ENCODE measurements at regions not wholly inside any gene's neighbourhood (a gene's known extent, or its start where the extent isn't known, plus 50 kb on each side); places are given as distances from the start of the nearest gene placed in this dataset.

DNA sequence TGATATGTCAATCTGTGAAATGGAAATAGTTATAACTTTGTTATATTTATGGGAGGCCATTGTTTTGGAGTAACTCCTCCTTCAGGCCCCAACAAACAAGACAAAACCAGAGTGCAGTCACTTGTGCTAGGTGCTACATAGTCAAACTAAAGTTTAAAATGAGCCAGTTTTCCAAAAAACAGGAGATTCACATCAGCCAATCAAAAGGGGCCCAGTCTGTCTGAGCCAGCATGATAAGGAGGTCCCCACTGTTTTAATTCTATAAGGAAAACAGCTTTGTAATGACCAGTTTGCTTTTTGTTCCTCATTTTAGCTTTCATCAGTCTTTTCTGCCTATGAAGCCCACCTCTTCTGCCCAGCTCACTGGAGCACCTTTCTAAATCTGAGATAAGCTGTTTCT lies 94.7 kb upstream of the SLC7A14 start:
- TF ChIP-seq, protein P1, sequence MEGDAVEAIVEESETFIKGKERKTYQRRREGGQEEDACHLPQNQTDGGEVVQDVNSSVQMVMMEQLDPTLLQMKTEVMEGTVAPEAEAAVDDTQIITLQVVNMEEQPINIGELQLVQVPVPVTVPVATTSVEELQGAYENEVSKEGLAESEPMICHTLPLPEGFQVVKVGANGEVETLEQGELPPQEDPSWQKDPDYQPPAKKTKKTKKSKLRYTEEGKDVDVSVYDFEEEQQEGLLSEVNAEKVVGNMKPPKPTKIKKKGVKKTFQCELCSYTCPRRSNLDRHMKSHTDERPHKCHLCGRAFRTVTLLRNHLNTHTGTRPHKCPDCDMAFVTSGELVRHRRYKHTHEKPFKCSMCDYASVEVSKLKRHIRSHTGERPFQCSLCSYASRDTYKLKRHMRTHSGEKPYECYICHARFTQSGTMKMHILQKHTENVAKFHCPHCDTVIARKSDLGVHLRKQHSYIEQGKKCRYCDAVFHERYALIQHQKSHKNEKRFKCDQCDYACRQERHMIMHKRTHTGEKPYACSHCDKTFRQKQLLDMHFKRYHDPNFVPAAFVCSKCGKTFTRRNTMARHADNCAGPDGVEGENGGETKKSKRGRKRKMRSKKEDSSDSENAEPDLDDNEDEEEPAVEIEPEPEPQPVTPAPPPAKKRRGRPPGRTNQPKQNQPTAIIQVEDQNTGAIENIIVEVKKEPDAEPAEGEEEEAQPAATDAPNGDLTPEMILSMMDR (IDR thresholded peaks at IDR 0.05; ENCODE audit: insufficient read depth, low read length, poor library complexity, severe bottlenecking): no peak
- no peak for TF ChIP-seq EZH2phosphoT487 (conservative IDR thresholded peaks at IDR 0.05; ENCODE audit: low read length)

Measured in SU-DHL-6 (cell line).